NCI-H1436 treated with DMSO at 0.1 percent for 48 hours (cell line): ENCODE measurements at regions not wholly inside any gene's neighbourhood (a gene's known extent, or its start where the extent isn't known, plus 50 kb on each side); places are given as distances from the start of the nearest gene placed in this dataset.

ENCODE experiments used
- DNase-seq: peaks from one replicate; lab custom pipeline; 2025; lab: John Stamatoyannopoulos, UW

- DNase-seq, result no peak
Observed at GRCh38 chr3:67875338-67875737, 220.9 kb upstream of the SUCLG2 start.

GRCh38 chr3:67870477-67870876 lies 216.1 kb upstream of the SUCLG2 start:
- DNase-seq, result no peak

- no peak for DNase-seq
Observed at GRCh38 chr3:67866571-67866970, 212.2 kb upstream of the SUCLG2 start.

GRCh38 chr3:67864587-67865183 lies 210.3 kb upstream of the SUCLG2 start:
- no peak for DNase-seq

GRCh38 chr3:67863869-67864268 lies 209.5 kb upstream of the SUCLG2 start:
- no peak for DNase-seq

GRCh38 chr3:67860429-67860828 lies 206.0 kb upstream of the SUCLG2 start:
- no peak for DNase-seq

- no peak for DNase-seq
Observed at GRCh38 chr3:67858492-67858891, 204.1 kb upstream of the SUCLG2 start.

- no peak for DNase-seq
Observed at GRCh38 chr3:67856718-67857117, 202.3 kb upstream of the SUCLG2 start.

- DNase-seq, result no peak
Observed at GRCh38 chr3:67854663-67855062, 200.3 kb upstream of the SUCLG2 start.

GRCh38 chr3:67853520-67853919 lies 199.1 kb upstream of the SUCLG2 start:
- no peak for DNase-seq

- no peak for DNase-seq
Observed at GRCh38 chr3:67848299-67848698, 193.9 kb upstream of the SUCLG2 start.

- no peak for DNase-seq
Observed at GRCh38 chr3:67846166-67846565, 191.8 kb upstream of the SUCLG2 start.

GRCh38 chr3:67832817-67833216 lies 178.4 kb upstream of the SUCLG2 start:
- no peak for DNase-seq

- DNase-seq, result no peak
Observed at GRCh38 chr3:67831262-67831661, 176.8 kb upstream of the SUCLG2 start.

GRCh38 chr3:67828486-67829010 lies 174.1 kb upstream of the SUCLG2 start:
- no peak for DNase-seq

- no peak for DNase-seq
Observed at GRCh38 chr3:67821135-67821534, 166.7 kb upstream of the SUCLG2 start.

- no peak for DNase-seq
Observed at GRCh38 chr3:67819447-67819846, 165.0 kb upstream of the SUCLG2 start.

- DNase-seq, result no peak
Observed at GRCh38 chr3:67809370-67809935, 155.0 kb upstream of the SUCLG2 start.

GRCh38 chr3:67808906-67809305 lies 154.5 kb upstream of the SUCLG2 start:
- DNase-seq, result no peak

- no peak for DNase-seq
Observed at GRCh38 chr3:67804578-67804977, 150.2 kb upstream of the SUCLG2 start.

GRCh38 chr3:67804089-67804488 lies 149.7 kb upstream of the SUCLG2 start:
- DNase-seq, result no peak

- no peak for DNase-seq
Observed at GRCh38 chr3:67798412-67798811, 144.0 kb upstream of the SUCLG2 start.

GRCh38 chr3:67791620-67792019 lies 137.2 kb upstream of the SUCLG2 start:
- no peak for DNase-seq

- no peak for DNase-seq
Observed at GRCh38 chr3:67790043-67790442, 135.6 kb upstream of the SUCLG2 start.
